Mucosa of descending colon (tissue), 3 donors: ENCODE measurements at regions not wholly inside any gene's neighbourhood (a gene's known extent, or its start where the extent isn't known, plus 50 kb on each side); places are given as distances from the start of the nearest gene placed in this dataset.

Experiments
- ATAC-seq: fragments of 200-7000 bp; cut with Tn5 transposase; one replicate; pipeline ENCODE4 v1.9.1; 2020; ENCODE audit warnings: mild to moderate bottlenecking, moderate library complexity
- DNase-seq, 3 donors: peaks; one replicate each; pipeline ENCODE4 v3.0.0-alpha.2; 2020
- H3K36me3 ChIP-seq: fragments of 200-600 bp; one replicate; pipeline ENCODE4 v1.8.0; 2021; ENCODE audit warnings: low read depth, mild to moderate bottlenecking
- H3K4me1 ChIP-seq: fragments of 200-600 bp; one replicate; pipeline ENCODE4 v1.8.0; 2021; ENCODE audit warnings: low read depth, mild to moderate bottlenecking
- H3K4me3 ChIP-seq: fragments of 200-600 bp; one replicate; pipeline ENCODE4 v1.8.0; 2021; ENCODE audit warnings: mild to moderate bottlenecking
- H3K9me3 ChIP-seq: fragments of 200-600 bp; one replicate; pipeline ENCODE4 v1.8.0; 2021; ENCODE audit warnings: mild to moderate bottlenecking
- intact Hi-C, 2 donors: fragments of 100-400 bp; cut with DNase I in 1 of 2; cut with micrococcal nuclease in 1 of 2; formaldehyde crosslinking; loops; one replicate each; pipeline versions ENCODE4 v1.11.0 to v1.11.1; 2022; cut with DNase I, micrococcal nuclease
- TF ChIP-seq, protein P1 (sequence below): fragments of 200-600 bp; IDR thresholded peaks from one replicate; pipeline ENCODE4 v1.8.0; 2022; ENCODE audit warnings: antibody characterized with exemption, mild to moderate bottlenecking
- donor health status: DM: no; HTN: no; CAD: no; lungs with moderate emphysema.
- donor health status: DM: no; HTN: no; CAD: no.
- donor health status: DM: no; HTN: yes; CAD: no.

DNA sequence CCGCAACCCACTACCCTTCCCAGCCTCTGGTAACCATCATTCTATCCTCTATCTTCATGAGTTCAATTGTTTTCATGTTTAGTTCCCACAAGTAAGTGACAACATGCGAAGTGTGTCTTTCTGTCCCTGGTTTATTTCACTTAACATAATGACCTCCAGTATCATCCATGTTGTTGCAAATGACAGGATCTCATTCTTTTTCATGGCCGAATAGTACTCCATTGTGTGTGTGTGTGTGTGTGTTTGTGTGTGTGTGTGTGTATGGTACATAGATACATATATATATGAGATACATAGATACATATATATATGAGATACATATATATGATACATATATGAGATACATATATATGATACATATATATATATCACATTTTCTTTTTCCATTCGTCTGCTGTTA is 196.3 kb upstream of the STK17B start:
- Histone ChIP-seq H3K36me3 (no peaks in the 10 kb centered on the region), H3K4me1 (no peaks in the 10 kb centered on the region), H3K4me3 (no peak overlapping the region), H3K9me3 (no peaks in the 10 kb centered on the region)
- ATAC-seq (no peak), DNase-seq (no peak)
- TF ChIP-seq, protein P1, sequence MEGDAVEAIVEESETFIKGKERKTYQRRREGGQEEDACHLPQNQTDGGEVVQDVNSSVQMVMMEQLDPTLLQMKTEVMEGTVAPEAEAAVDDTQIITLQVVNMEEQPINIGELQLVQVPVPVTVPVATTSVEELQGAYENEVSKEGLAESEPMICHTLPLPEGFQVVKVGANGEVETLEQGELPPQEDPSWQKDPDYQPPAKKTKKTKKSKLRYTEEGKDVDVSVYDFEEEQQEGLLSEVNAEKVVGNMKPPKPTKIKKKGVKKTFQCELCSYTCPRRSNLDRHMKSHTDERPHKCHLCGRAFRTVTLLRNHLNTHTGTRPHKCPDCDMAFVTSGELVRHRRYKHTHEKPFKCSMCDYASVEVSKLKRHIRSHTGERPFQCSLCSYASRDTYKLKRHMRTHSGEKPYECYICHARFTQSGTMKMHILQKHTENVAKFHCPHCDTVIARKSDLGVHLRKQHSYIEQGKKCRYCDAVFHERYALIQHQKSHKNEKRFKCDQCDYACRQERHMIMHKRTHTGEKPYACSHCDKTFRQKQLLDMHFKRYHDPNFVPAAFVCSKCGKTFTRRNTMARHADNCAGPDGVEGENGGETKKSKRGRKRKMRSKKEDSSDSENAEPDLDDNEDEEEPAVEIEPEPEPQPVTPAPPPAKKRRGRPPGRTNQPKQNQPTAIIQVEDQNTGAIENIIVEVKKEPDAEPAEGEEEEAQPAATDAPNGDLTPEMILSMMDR: no peak
- intact Hi-C loops: no loop called here

DNA sequence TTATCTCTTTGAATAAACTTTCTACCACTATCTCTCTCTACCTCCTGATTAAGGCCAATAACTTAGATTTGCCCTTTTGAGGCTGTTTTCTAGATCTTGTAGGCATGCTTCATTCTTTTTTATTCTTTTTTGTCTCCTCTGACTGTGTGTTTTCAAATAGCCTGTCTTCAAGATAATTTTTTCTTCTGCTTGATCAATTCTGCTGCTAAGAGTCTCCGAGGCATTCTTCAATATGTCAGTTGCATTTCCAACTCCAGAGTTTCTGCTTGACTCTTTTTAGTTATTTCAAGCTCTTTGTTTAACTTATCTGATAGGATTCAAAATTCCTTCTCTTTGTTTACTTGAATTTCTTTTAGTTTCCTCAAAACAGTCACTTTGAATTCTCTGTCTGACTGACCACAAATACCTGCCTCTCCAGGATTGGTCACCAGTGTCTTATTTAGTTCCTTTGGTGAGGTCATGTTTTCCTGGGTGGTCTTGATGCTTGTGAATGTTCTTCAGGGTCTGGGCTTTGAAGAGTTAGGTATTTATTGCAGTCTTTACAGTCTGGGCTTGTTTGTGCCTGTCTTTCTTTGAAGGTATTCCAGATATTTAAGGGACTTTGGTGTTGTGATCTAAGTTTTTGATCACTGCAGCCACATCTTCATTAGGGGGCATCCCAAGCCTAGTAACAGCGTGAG is 197.3 kb upstream of the STK17B start:
- Histone ChIP-seq H3K4me1 (no peaks in the 10 kb centered on the region), H3K36me3 (no peaks in the 10 kb centered on the region), H3K4me3 (no peak overlapping the region), H3K9me3 (no peaks in the 10 kb centered on the region)
- ATAC-seq (no peak), DNase-seq (no peak)
- intact Hi-C loops: no loop called here
- TF ChIP-seq, protein P1: no peak

DNA sequence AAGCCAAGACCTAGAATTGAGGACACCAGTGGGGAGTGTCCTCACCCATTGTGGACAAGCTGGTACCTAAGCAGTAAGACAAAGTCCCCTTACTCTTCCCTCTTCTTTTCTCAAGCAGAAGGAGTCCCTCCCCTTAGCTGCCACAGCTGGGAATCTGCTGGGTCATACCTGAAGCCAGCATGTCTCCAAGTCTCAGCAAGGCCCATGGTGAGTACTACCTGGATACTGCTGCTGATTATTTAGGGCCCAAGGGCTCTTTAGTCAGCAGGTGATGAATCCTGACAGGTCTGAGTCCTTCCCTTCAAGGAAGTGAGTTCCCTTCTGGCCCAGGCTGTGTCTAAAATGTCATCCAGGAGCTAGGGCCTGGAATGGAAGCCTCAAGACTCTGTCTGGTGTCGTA is 198.6 kb upstream of the STK17B start:
- no peak for ATAC-seq
- Histone ChIP-seq H3K4me3 (no peak overlapping the region), H3K4me1 (no peaks in the 10 kb centered on the region), H3K9me3 (no peaks in the 10 kb centered on the region), H3K36me3 (no peaks in the 10 kb centered on the region)
- TF ChIP-seq, protein P1: no peak
- DNase-seq: no peak
- intact Hi-C loops: no loop called here

DNA sequence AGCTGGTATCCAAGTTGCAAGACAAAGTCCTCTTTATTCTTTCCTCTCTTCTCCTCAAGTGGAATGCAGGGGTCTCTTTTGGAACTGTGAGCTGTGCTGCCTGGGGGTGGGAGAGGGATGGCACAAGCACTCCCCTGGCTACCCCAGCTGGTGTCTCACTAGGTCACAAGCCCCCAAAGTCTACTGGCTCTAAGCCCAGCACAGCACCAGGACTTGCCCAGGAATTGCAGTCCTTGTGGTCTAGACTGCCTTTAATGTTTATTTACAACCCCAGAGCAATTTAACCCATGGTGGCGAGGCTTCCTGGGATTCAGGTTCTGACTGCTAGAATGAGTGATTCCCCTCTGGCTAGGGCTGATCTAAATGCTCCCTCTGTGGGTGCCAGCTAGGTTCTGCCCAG is 199.0 kb upstream of the STK17B start:
- DNase-seq: no peak
- intact Hi-C loops: no loop called here
- H3K9me3 ChIP-seq: no peaks in the 10 kb centered on the region
- no peaks in the 10 kb centered on the region for H3K36me3 ChIP-seq
- TF ChIP-seq, protein P1: no peak
- no peak overlapping the region for H3K4me3 ChIP-seq
- no peaks in the 10 kb centered on the region for H3K4me1 ChIP-seq
- ATAC-seq: no peak

DNA sequence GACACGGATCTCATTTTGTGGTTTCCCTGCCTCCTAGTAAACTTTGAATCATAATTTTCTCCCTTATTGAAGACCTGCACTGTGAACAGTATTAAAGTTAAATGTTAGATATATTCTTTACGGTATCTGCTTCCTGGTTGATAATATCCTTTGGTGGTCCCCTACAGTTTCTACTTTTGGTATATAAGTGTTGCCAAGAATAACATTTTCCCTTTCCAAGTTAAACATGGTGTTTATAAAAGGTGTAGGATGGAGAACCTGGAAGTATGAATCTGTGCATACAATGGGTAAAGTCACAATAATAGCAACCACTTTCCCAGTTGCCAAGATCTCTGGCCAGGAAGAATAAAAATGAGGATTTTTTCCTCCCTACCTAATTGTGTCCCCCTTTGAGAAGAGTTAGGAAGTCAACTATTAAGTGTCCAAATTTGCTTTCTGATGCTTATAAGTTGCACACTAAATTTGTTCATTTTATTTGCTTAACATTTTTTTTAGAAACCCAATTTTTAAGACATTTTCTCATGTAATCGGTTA is 201.0 kb upstream of the STK17B start:
- no peak overlapping the region for H3K4me3 ChIP-seq
- intact Hi-C loops: no loop called here
- no peak for ATAC-seq

More for the DNA sequence above, 201.0 kb upstream of the STK17B start:
- no peaks in the 10 kb centered on the region for H3K9me3 ChIP-seq
- no peaks in the 10 kb centered on the region for H3K4me1 ChIP-seq
- H3K36me3 ChIP-seq: no peaks in the 10 kb centered on the region
- TF ChIP-seq, protein P1: no peak
- no peak for DNase-seq
